ENCODE measurements at regions not wholly inside any gene's neighbourhood (a gene's known extent, or its start where the extent isn't known, plus 50 kb on each side); places are given as distances from the start of the nearest gene placed in this dataset.

GRCh38 chr4:66182636-66183035 is 512.3 kb upstream of the EPHA5 start:
- no peak for DNase-seq (ENCODE audit: low read depth)
- in situ Hi-C loops (cut with HindIII; ENCODE audit: low sequenced_read_pairs) = no loop called here
- H3K4me3 ChIP-seq (ENCODE audit: low read depth, low read length) = no peak overlapping the region
- no peak for TF ChIP-seq CTCF (IDR thresholded peaks at IDR 0.05; ENCODE audit: low read depth, low read length, missing control alignments)

- in situ Hi-C loops (cut with HindIII; ENCODE audit: low sequenced_read_pairs) = no loop called here
- TF ChIP-seq CTCF (IDR thresholded peaks at IDR 0.05; ENCODE audit: low read depth, low read length, missing control alignments) = no peak
- DNase-seq (ENCODE audit: low read depth) = peak; percentile 49
- H3K4me3 ChIP-seq (ENCODE audit: low read depth, low read length) = no peak overlapping the region
These were observed 508.6 kb upstream of the EPHA5 start for GRCh38 chr4:66178906-66179305.

GRCh38 chr4:66169341-66169740 is 499.1 kb upstream of the EPHA5 start:
- no peak overlapping the region for H3K4me3 ChIP-seq (ENCODE audit: low read depth, low read length)
- peak; percentile 24 for DNase-seq (ENCODE audit: low read depth)
- in situ Hi-C loops (cut with HindIII; ENCODE audit: low sequenced_read_pairs) = no loop called here
- TF ChIP-seq CTCF (IDR thresholded peaks at IDR 0.05; ENCODE audit: low read depth, low read length, missing control alignments) = peak; percentile 19

- no peak overlapping the region for H3K4me3 ChIP-seq (ENCODE audit: low read depth, low read length)
- no peak for DNase-seq (ENCODE audit: low read depth)
- no peak for TF ChIP-seq CTCF (IDR thresholded peaks at IDR 0.05; ENCODE audit: low read depth, low read length, missing control alignments)
- in situ Hi-C loops (cut with HindIII; ENCODE audit: low sequenced_read_pairs) = no loop called here
These were observed 494.6 kb upstream of the EPHA5 start for GRCh38 chr4:66164869-66165268.

GRCh38 chr4:66160606-66161005 is 490.3 kb upstream of the EPHA5 start:
- in situ Hi-C loops (cut with HindIII; ENCODE audit: low sequenced_read_pairs) = no loop called here
- TF ChIP-seq CTCF (IDR thresholded peaks at IDR 0.05; ENCODE audit: low read depth, low read length, missing control alignments) = no peak
- H3K4me3 ChIP-seq (ENCODE audit: low read depth, low read length) = no peak overlapping the region
- no peak for DNase-seq (ENCODE audit: low read depth)

GRCh38 chr4:66157594-66157993 is 487.3 kb upstream of the EPHA5 start:
- in situ Hi-C loops (cut with HindIII; ENCODE audit: low sequenced_read_pairs) = no loop called here
- H3K4me3 ChIP-seq (ENCODE audit: low read depth, low read length) = no peak overlapping the region
- no peak for TF ChIP-seq CTCF (IDR thresholded peaks at IDR 0.05; ENCODE audit: low read depth, low read length, missing control alignments)
- no peak for DNase-seq (ENCODE audit: low read depth)

GRCh38 chr4:66130042-66130441 is 459.8 kb upstream of the EPHA5 start:
- DNase-seq (ENCODE audit: low read depth) = no peak
- no peak overlapping the region for H3K4me3 ChIP-seq (ENCODE audit: low read depth, low read length)
- in situ Hi-C loops (cut with HindIII; ENCODE audit: low sequenced_read_pairs) = no loop called here
- TF ChIP-seq CTCF (IDR thresholded peaks at IDR 0.05; ENCODE audit: low read depth, low read length, missing control alignments) = no peak

Data from astrocyte of the cerebellum (primary cell).